ENCODE measurements at regions not wholly inside any gene's neighbourhood (a gene's known extent, or its start where the extent isn't known, plus 50 kb on each side); places are given as distances from the start of the nearest gene placed in this dataset.

GRCh38 chr1:232310541-232310940 lies 319.4 kb downstream of the SIPA1L2 start:
- no peak for DNase-seq (ENCODE audit: low spot score)

- no peak for DNase-seq (ENCODE audit: low spot score)
Measured at GRCh38 chr1:232308616-232309015, 321.3 kb downstream of the SIPA1L2 start.

- DNase-seq (ENCODE audit: low spot score) = no peak
Measured at GRCh38 chr1:232307296-232308017, 322.5 kb downstream of the SIPA1L2 start.

- no peak for DNase-seq (ENCODE audit: low spot score)
Measured at GRCh38 chr1:232306269-232306961, 323.5 kb downstream of the SIPA1L2 start.

GRCh38 chr1:232305050-232305449 lies 324.9 kb downstream of the SIPA1L2 start:
- peak; percentile 23 for DNase-seq (ENCODE audit: low spot score)

- DNase-seq (ENCODE audit: low spot score) = no peak
Measured at GRCh38 chr1:232303222-232303620, 326.7 kb downstream of the SIPA1L2 start.

GRCh38 chr1:232302376-232303221 lies 327.3 kb downstream of the SIPA1L2 start:
- no peak for DNase-seq (ENCODE audit: low spot score)

GRCh38 chr1:232301246-232301645 lies 328.7 kb downstream of the SIPA1L2 start:
- no peak for DNase-seq (ENCODE audit: low spot score)

GRCh38 chr1:232300466-232300865 lies 329.5 kb downstream of the SIPA1L2 start:
- no peak for DNase-seq (ENCODE audit: low spot score)

- no peak for DNase-seq (ENCODE audit: low spot score)
Measured at GRCh38 chr1:232296461-232296860, 333.5 kb downstream of the SIPA1L2 start.

- no peak for DNase-seq (ENCODE audit: low spot score)
Measured at GRCh38 chr1:232293361-232293760, 336.6 kb downstream of the SIPA1L2 start.

GRCh38 chr1:232292818-232293217 lies 337.1 kb downstream of the SIPA1L2 start:
- DNase-seq (ENCODE audit: low spot score) = no peak

GRCh38 chr1:232292239-232292638 lies 337.7 kb downstream of the SIPA1L2 start:
- no peak for DNase-seq (ENCODE audit: low spot score)

GRCh38 chr1:232291681-232292080 lies 338.3 kb downstream of the SIPA1L2 start:
- no peak for DNase-seq (ENCODE audit: low spot score)

GRCh38 chr1:232291261-232291660 lies 338.7 kb downstream of the SIPA1L2 start:
- DNase-seq (ENCODE audit: low spot score) = no peak

- DNase-seq (ENCODE audit: low spot score) = no peak
Measured at GRCh38 chr1:232290570-232290969, 339.4 kb downstream of the SIPA1L2 start.

GRCh38 chr1:232287676-232288569 lies 342.0 kb downstream of the SIPA1L2 start:
- no peak for DNase-seq (ENCODE audit: low spot score)

- DNase-seq (ENCODE audit: low spot score) = no peak
Measured at GRCh38 chr1:232285138-232285537, 344.8 kb downstream of the SIPA1L2 start.

GRCh38 chr1:232283864-232284263 lies 346.1 kb downstream of the SIPA1L2 start:
- DNase-seq (ENCODE audit: low spot score) = no peak

- no peak for DNase-seq (ENCODE audit: low spot score)
Measured at GRCh38 chr1:232282498-232282897, 347.4 kb downstream of the SIPA1L2 start.

GRCh38 chr1:232280910-232281309 lies 349.0 kb downstream of the SIPA1L2 start:
- DNase-seq (ENCODE audit: low spot score) = no peak

Measured in LoVo (cell line).